Upper lobe of left lung (tissue), 6 donors: ENCODE measurements at regions not wholly inside any gene's neighbourhood (a gene's known extent, or its start where the extent isn't known, plus 50 kb on each side); places are given as distances from the start of the nearest gene placed in this dataset.

Source experiments
- ATAC-seq, 2 donors: fragments of 200-7000 bp; cut with Tn5 transposase; one replicate each; pipeline ENCODE4 v1.9.1; 2022; ENCODE audit warnings: mild to moderate bottlenecking in 2 of 2, moderate library complexity in 2 of 2; ENCODE audit not compliant: low FRiP score in 2 of 2
- DNase-seq, 2 donors: peaks; one replicate each; pipeline ENCODE4 v3.0.0-alpha.2; 2019 to 2020
- H3K27ac ChIP-seq, 4 donors: fragments of 200-600 bp; sonication (generic); one replicate each; pipeline ENCODE4 v1.5.1; 2016 to 2019
- H3K27me3 ChIP-seq, 4 donors: fragments of 200-600 bp; sonication (generic); one replicate each; pipeline ENCODE4 v1.5.1; 2017 to 2019
- H3K36me3 ChIP-seq, 4 donors: fragments of 200-600 bp; sonication (generic); one replicate each; pipeline ENCODE4 v1.5.1; 2016 to 2019
- H3K4me1 ChIP-seq, 4 donors: fragments of 200-600 bp; sonication (generic); one replicate each; pipeline ENCODE4 v1.5.1; 2018 to 2019
- H3K4me3 ChIP-seq, 4 donors: fragments of 200-600 bp; sonication (generic); one replicate each; pipeline ENCODE4 v1.5.1; 2017 to 2019; ENCODE audit warnings: mild to moderate bottlenecking in 2 of 4, moderate library complexity in 1 of 4
- H3K9me3 ChIP-seq, 4 donors: fragments of 200-600 bp; sonication (generic); one replicate each; pipeline ENCODE4 v1.5.1; 2018 to 2019
- EP300 ChIP-seq, 4 donors: sonication (generic); formaldehyde crosslinking; IDR thresholded peaks; one replicate each; pipeline ENCODE4 v1.5.1; 2017; ENCODE audit warnings: antibody characterized with exemption in 4 of 4, control low read depth in 2 of 4
- POLR2A ChIP-seq, 4 donors: fragments of 450-650 bp; IDR thresholded peaks; one replicate each; pipeline ENCODE4 v1.5.1; 2016 to 2017; ENCODE audit warnings: antibody characterized with exemption in 4 of 4, mild to moderate bottlenecking in 2 of 4
- POLR2AphosphoS5 ChIP-seq, 2 donors: sonication (generic); formaldehyde crosslinking; IDR thresholded peaks; one replicate each; pipeline ENCODE4 v1.5.1; 2017; ENCODE audit warnings: antibody characterized with exemption in 2 of 2
- WGBS, 2 donors: methylation state at CpG; one replicate each; pipeline ENCODE4 v1.1.5; 2017 to 2018; 5-methylcytosine and 5-hydroxymethylcytosine counted together
- TF ChIP-seq, protein P1 (sequence below), 6 experiments: fragments of 450-650 bp in 4 of 6; fragments of 200-600 bp in 2 of 6; sonication (generic) in 2 of 6; IDR thresholded peaks; one replicate each; pipeline ENCODE4 v1.5.1; 2016 to 2019; ENCODE audit warnings: antibody characterized with exemption in 6 of 6
- donor health status: DM: no; HTN: no; CAD: no; lungs with moderate emphysema.
- donor health status: DM: no; HTN: yes; CAD: no; lungs with severe emphysema.

DNA sequence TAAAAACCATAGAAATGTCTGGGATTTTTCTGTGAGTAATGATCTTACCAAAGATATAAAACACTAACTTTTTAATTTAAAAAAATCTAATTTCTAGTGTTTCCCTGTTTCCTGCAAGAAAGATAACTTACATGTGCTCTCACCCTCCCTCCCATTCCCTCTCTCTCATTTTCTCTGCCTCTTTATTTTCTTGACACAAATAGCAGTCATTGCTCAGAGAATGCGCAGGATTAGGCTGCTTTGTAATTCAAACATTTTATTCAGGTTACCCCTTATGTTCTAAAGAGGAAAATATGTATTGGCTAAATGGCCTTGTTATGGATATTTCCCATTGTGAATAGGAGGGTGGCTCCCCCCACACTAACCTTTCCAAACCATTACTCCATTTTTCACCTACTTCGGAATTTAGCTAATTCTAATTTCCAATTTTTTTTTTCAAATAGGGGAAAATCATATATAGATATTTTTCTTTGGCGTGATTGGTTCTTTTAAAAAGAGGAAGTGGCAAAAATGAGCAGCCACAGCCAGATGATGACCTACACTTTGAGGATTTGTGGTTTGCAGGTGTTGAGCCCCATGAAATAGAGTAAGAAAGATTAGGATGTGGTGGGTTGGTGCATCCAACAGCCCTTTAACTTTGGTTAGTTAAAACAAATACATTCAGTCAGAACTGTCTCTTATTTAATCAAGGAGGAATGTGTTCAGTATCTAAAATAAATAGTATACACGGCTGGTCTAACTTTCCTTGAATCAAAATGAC is 554.4 kb downstream of the IGSF11 start:
- no peak overlapping the region for H3K27ac ChIP-seq
- DNase-seq (no peak), ATAC-seq (no peak)
- no peaks in the 10 kb centered on the region for H3K27me3 ChIP-seq
- no peaks in the 10 kb centered on the region for H3K36me3 ChIP-seq
- WGBS, 2 donors = 49 to 55% methylated on average over 4 of the region's 4 CpGs
- no peaks in the 10 kb centered on the region for H3K4me1 ChIP-seq
- TF ChIP-seq EP300 (IDR thresholded peaks at IDR 0.05) (no peak), POLR2A (IDR thresholded peaks at IDR 0.05) (no peak), POLR2AphosphoS5 (IDR thresholded peaks at IDR 0.05) (no peak)
- TF ChIP-seq, protein P1, sequence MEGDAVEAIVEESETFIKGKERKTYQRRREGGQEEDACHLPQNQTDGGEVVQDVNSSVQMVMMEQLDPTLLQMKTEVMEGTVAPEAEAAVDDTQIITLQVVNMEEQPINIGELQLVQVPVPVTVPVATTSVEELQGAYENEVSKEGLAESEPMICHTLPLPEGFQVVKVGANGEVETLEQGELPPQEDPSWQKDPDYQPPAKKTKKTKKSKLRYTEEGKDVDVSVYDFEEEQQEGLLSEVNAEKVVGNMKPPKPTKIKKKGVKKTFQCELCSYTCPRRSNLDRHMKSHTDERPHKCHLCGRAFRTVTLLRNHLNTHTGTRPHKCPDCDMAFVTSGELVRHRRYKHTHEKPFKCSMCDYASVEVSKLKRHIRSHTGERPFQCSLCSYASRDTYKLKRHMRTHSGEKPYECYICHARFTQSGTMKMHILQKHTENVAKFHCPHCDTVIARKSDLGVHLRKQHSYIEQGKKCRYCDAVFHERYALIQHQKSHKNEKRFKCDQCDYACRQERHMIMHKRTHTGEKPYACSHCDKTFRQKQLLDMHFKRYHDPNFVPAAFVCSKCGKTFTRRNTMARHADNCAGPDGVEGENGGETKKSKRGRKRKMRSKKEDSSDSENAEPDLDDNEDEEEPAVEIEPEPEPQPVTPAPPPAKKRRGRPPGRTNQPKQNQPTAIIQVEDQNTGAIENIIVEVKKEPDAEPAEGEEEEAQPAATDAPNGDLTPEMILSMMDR (IDR thresholded peaks at IDR 0.05) = no peak
- H3K9me3 ChIP-seq = no peaks in the 10 kb centered on the region
- no peak overlapping the region for H3K4me3 ChIP-seq

DNA sequence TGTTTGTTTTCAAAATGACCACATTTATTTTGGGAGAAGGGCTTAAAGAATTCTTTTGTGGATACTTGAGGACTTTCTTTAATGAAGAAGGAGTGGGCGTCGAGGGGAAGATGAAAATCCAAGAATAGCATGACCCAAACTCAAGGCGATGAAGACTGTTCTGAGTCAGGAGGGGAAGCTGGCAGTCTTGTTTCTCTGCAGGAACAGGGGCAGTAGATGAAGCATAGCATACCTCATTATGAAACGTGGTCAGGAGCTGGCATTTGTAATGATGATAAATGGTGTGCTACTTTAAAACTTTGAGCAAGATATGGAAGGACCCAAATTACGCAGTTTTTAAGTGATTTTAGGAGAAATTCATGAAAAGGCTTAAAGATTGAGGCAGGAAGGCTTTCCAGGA is 549.0 kb downstream of the IGSF11 start:
- no peaks in the 10 kb centered on the region for H3K9me3 ChIP-seq
- DNase-seq = no peak
- H3K27me3 ChIP-seq = no peaks in the 10 kb centered on the region
- ATAC-seq = no peak
- H3K4me3 ChIP-seq = no peak overlapping the region
- no peak overlapping the region for H3K27ac ChIP-seq
- TF ChIP-seq EP300 (IDR thresholded peaks at IDR 0.05) = no peak
- no peak for TF ChIP-seq POLR2A (IDR thresholded peaks at IDR 0.05)
- no peak for TF ChIP-seq POLR2AphosphoS5 (IDR thresholded peaks at IDR 0.05)
- TF ChIP-seq, protein P1 (IDR thresholded peaks at IDR 0.05) = no peak
- 72 to 82% methylated on average over 5 of the region's 5 CpGs for WGBS, 2 donors
- no peaks in the 10 kb centered on the region for H3K4me1 ChIP-seq
- no peaks in the 10 kb centered on the region for H3K36me3 ChIP-seq

DNA sequence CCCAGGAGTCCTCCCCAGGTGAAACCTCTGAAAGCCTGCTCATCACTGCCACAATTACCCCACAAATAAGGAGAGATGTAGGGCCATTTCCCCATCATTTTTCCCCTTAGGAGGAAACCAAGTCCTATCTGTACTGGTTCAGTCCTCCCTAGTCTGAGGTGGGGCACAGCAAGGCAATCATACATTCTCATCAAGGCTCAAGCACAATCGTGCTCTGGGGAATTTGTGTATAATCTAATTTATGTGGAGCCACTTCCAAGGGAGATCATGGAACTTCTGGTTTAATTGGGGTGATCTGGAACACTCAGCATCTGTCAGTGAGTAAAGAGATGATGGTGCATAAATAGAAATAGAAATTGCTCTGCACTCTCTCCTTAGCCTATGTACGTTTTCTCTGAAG is 546.9 kb downstream of the IGSF11 start:
- WGBS, 2 donors = 73 to 75% methylated on average over 2 of the region's 2 CpGs
- DNase-seq (no peak), ATAC-seq (no peak)
- no peaks in the 10 kb centered on the region for H3K4me1 ChIP-seq
- TF ChIP-seq EP300 (IDR thresholded peaks at IDR 0.05) (no peak), POLR2A (IDR thresholded peaks at IDR 0.05) (no peak)
- H3K36me3 ChIP-seq = no peaks in the 10 kb centered on the region
- H3K9me3 ChIP-seq = no peaks in the 10 kb centered on the region
- H3K27me3 ChIP-seq = no peaks in the 10 kb centered on the region
- H3K4me3 ChIP-seq = no peak overlapping the region
- H3K27ac ChIP-seq = no peak overlapping the region

DNA sequence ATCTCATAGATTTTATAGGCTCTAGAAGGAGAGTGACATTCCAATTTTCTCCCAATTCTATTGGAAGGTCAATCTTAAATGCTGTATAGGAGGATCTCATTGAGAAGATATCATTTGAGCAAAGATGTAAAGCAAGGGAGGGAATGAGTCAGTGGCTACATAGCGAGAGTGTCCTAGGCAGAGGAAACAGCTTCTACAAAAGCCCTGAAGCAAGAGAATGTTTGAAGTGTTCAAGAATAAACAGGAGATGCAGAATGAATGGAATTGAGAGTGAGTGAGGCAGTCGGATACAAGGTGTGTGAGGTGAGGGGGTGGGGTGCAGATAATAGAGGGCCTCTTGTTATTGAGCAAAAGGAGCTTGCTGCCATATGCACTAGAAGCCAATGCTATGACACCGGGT is 545.9 kb downstream of the IGSF11 start:
- Histone ChIP-seq H3K27me3 (no peaks in the 10 kb centered on the region), H3K4me3 (no peak overlapping the region), H3K36me3 (no peaks in the 10 kb centered on the region), H3K27ac (no peak overlapping the region), H3K4me1 (no peaks in the 10 kb centered on the region), H3K9me3 (no peaks in the 10 kb centered on the region)
- TF ChIP-seq, protein P1 (IDR thresholded peaks at IDR 0.05) = no peak
- TF ChIP-seq EP300 (IDR thresholded peaks at IDR 0.05) (no peak), POLR2A (IDR thresholded peaks at IDR 0.05) (no peak), POLR2AphosphoS5 (IDR thresholded peaks at IDR 0.05) (no peak)
- ATAC-seq = no peak
- no peak for DNase-seq
- WGBS, 2 donors = 57 to 58% methylated on average over 2 of the region's 3 CpGs

DNA sequence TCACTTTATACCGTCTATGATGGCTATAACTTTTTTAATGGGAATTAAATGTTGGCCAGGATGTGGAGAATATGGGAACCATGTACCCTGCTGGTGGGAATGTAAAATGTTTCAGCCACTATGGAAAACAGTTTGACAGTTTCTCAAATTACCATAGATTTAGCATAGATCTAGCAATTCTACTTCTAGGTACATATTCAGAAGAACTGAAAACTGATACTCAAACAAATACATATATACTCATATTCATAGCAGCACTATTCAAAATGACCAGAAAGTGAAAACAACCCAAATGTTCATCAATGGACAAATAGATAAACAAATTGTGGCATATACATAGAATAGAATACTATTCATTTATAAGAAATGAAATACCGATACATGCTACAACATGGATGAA is 539.4 kb downstream of the IGSF11 start:
- no peak for TF ChIP-seq EP300 (IDR thresholded peaks at IDR 0.05)
- no peak for TF ChIP-seq POLR2AphosphoS5 (IDR thresholded peaks at IDR 0.05)
- TF ChIP-seq, protein P1 (IDR thresholded peaks at IDR 0.05) = no peak
- no peak for TF ChIP-seq POLR2A (IDR thresholded peaks at IDR 0.05)
- 94 to 97% methylated on average over 2 of the region's 2 CpGs for WGBS, 2 donors

More for the DNA sequence above, 539.4 kb downstream of the IGSF11 start:
- ATAC-seq (no peak), DNase-seq (no peak)
- no peak overlapping the region for H3K27ac ChIP-seq
- H3K27me3 ChIP-seq = no peaks in the 10 kb centered on the region
- no peaks in the 10 kb centered on the region for H3K9me3 ChIP-seq
- no peaks in the 10 kb centered on the region for H3K4me1 ChIP-seq
- H3K36me3 ChIP-seq = no peaks in the 10 kb centered on the region
- H3K4me3 ChIP-seq = no peak overlapping the region
